ENCODE measurements at regions not wholly inside any gene's neighbourhood (a gene's known extent, or its start where the extent isn't known, plus 50 kb on each side); places are given as distances from the start of the nearest gene placed in this dataset.

DNA sequence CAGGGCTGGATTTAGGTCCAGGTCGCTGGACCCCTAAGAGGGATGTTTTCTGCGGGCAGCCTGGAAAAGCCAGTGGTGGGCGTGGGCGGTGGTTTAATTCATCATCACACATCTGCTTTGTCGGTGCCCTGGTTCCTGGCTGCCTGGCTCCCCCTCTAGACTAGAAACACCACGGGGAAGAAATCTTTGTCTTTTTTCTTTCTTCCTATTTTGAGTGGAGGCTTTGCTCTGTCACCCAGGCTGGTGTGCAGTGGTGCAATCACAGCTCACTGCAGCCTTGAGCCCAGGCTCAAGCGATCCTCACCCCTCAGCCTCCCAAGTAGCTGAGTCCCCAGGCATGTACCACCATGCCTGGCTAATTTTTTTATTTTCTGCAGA, 86.6 kb upstream of the LINC01488 start:
- no peak overlapping the region for H3K27ac ChIP-seq (ENCODE audit: low read depth, low read length)
- no peak overlapping the region for H3K4me2 ChIP-seq (ENCODE audit: insufficient read depth in 1 of 2, low read depth in 2 of 2, low read length in 2 of 2)

More for the DNA sequence above, 86.6 kb upstream of the LINC01488 start:
- Histone ChIP-seq H3K79me1 (ENCODE audit: low read depth, low read length) (no peaks in the 10 kb centered on the region), H4K8ac (ENCODE audit: extremely low read depth, insufficient read depth, low read length) (peak overlapping the region; percentile 84; the same call in 1 of the 2 replicates), H2BK120ac (replicated peaks; ENCODE audit: low read depth, low read length) (no peak overlapping the region), H2BK15ac (ENCODE audit: low read length) (no peak overlapping the region), H3K23ac (ENCODE audit: insufficient read length) (no peak overlapping the region), H3K79me2 (ENCODE audit: control insufficient read depth in 1 of 2, insufficient read depth in 2 of 2, low read length in 2 of 2) (no peaks in the 10 kb centered on the region), H4K5ac (ENCODE audit: insufficient read length, low read depth, low read length) (no peak overlapping the region), H2BK5ac (ENCODE audit: low read depth, low read length) (no peak overlapping the region), H3K9ac (replicated peaks in 1 of 4; ENCODE audit: extremely low read depth in 1 of 4, low read depth in 3 of 4, low read length in 3 of 4) (no peak overlapping the region), H2AK5ac (ENCODE audit: low read depth, low read length) (no peak overlapping the region), H3K27me3 (replicated peaks in 1 of 4; ENCODE audit: control insufficient read depth in 3 of 4, extremely low read depth in 1 of 4, insufficient read depth in 3 of 4, low read length in 3 of 4) (no peaks in the 10 kb centered on the region), H3K4me1 (replicated peaks in 1 of 4; ENCODE audit: control insufficient read depth in 3 of 4, insufficient read depth in 4 of 4, low read length in 3 of 4) (peaks cover 0 to 4% (median 2%) of the 10 kb centered on the region in 4 experiments; a peak in 2 of 7 replicates), H3K23me2 (ENCODE audit: low read depth, low read length) (no peaks in the 10 kb centered on the region), H2AFZ (ENCODE audit: low read length) (no peak overlapping the region), H3K36me3 (ENCODE audit: control insufficient read depth in 2 of 4, insufficient read depth in 4 of 4, low read length in 3 of 4) (no peaks in the 10 kb centered on the region), H3K18ac (ENCODE audit: extremely low read depth, low read length) (no peak overlapping the region), H3K14ac (ENCODE audit: insufficient read length) (no peak overlapping the region), H2BK20ac (ENCODE audit: low read length) (no peak overlapping the region), H4K91ac (replicated peaks; ENCODE audit: insufficient read length, low read length) (peak overlapping the region; percentile 1), H4K20me1 (replicated peaks in 1 of 2; ENCODE audit: control insufficient read depth in 1 of 2, insufficient read depth in 2 of 2, low read length in 2 of 2) (no peaks in the 10 kb centered on the region), H2BK12ac (ENCODE audit: low read depth, low read length) (no peak overlapping the region), H3K9me3 (ENCODE audit: insufficient read depth in 2 of 2, low read depth in 1 of 2, low read length in 1 of 2) (peaks cover 10 to 12% of the 10 kb centered on the region in 2 experiments), H3K4me3 (ENCODE audit: extremely low read depth in 1 of 4, insufficient read depth in 2 of 4, low read depth in 3 of 4, low read length in 4 of 4) (no peak overlapping the region), H3K56ac (replicated peaks; ENCODE audit: insufficient read length, low read depth, low read length) (peak overlapping the region; percentile 46), H3K4ac (replicated peaks; ENCODE audit: insufficient read length, low read depth, low read length) (no peak overlapping the region)
- DNase-seq (ENCODE audit: low read depth in 1 of 2, low spot score in 2 of 2) (no peak), FAIRE-seq (no peak)
- TF ChIP-seq, protein P1, sequence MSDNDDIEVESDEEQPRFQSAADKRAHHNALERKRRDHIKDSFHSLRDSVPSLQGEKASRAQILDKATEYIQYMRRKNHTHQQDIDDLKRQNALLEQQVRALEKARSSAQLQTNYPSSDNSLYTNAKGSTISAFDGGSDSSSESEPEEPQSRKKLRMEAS (IDR thresholded peaks at IDR 0.05): no peak
- TF ChIP-seq CREB1 (IDR thresholded peaks at IDR 0.05) (no peak), CTBP2 (IDR thresholded peaks at IDR 0.05; ENCODE audit: borderline replicate concordance, insufficient read depth, insufficient read length, low read length) (no peak), EP300 (IDR thresholded peaks at IDR 0.05; ENCODE audit: borderline replicate concordance in 1 of 2, low read depth in 2 of 2, low read length in 2 of 2) (no peak), TAF7 (optimal IDR thresholded peaks at IDR 0.05; ENCODE audit: borderline replicate concordance, low read depth, low read length) (no peak), EGR1 (IDR thresholded peaks at IDR 0.05; ENCODE audit: borderline replicate concordance, low read depth, low read length) (no peak), TEAD4 (IDR thresholded peaks at IDR 0.05; ENCODE audit: low read depth, low read length) (no peak), TBP (IDR thresholded peaks at IDR 0.05; ENCODE audit: low read depth, low read length) (no peak)
- TF ChIP-seq, protein P2, sequence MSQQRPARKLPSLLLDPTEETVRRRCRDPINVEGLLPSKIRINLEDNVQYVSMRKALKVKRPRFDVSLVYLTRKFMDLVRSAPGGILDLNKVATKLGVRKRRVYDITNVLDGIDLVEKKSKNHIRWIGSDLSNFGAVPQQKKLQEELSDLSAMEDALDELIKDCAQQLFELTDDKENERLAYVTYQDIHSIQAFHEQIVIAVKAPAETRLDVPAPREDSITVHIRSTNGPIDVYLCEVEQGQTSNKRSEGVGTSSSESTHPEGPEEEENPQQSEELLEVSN (IDR thresholded peaks at IDR 0.05): no peak
- ChIA-PET CTCF (ENCODE audit: partially characterized antibody) (interaction anchor here (1.2 to 1.3 kb wide), 2 partner anchors 13 to 144 kb away, joined by 3 read pairs; no protein-coding TSS in a partner anchor), POLR2A (ENCODE audit: partially characterized antibody) (no interaction called here)
- 97% methylated on average over 7 of the region's 7 CpGs; no CpG with 5 or more reads in 1 of the 2 experiments for WGBS, 2 experiments (ENCODE audit: extremely low coverage in 1 of 2, insufficient coverage in 1 of 2, insufficient read length in 1 of 2, insufficient replicate concordance in 2 of 2, low coverage in 1 of 2, low lambda C conversion rate in 2 of 2, missing lambda C conversion rate in 1 of 2)

Data from H1 (cell line).